RWPE2 (cell line): ENCODE measurements at regions not wholly inside any gene's neighbourhood (a gene's known extent, or its start where the extent isn't known, plus 50 kb on each side); places are given as distances from the start of the nearest gene placed in this dataset.

Experiments
- ATAC-seq: fragments of 200-7000 bp; cut with Tn5 transposase; 3 replicates; pipeline ENCODE4 v1.9.1; 2021; ENCODE audit warnings: low read depth
- DNase-seq: peaks from one replicate; pipeline ENCODE4 v3.0.0-alpha.2; 2020; ENCODE audit warnings: low spot score
- H3K27ac ChIP-seq: fragments of 450-650 bp; 2 replicates; pipeline ENCODE4 v1.5.1; 2017; ENCODE audit warnings: mild to moderate bottlenecking; ENCODE audit not compliant: poor library complexity, severe bottlenecking
- H3K27me3 ChIP-seq: fragments of 250-450 bp; sonication (Bioruptor Pico); 2 replicates; pipeline ENCODE4 v1.5.1; 2021; ENCODE audit warnings: mild to moderate bottlenecking, moderate library complexity; ENCODE audit not compliant: insufficient read depth, poor library complexity, severe bottlenecking
- H3K36me3 ChIP-seq: fragments of 250-450 bp; sonication (Bioruptor Pico); 2 replicates; pipeline ENCODE4 v1.5.1; 2020; ENCODE audit warnings: low read depth, mild to moderate bottlenecking, moderate library complexity
- H3K4me1 ChIP-seq: fragments of 250-450 bp; sonication (Bioruptor Pico); 2 replicates; pipeline ENCODE4 v1.5.1; 2021; ENCODE audit warnings: mild to moderate bottlenecking, moderate library complexity; ENCODE audit not compliant: insufficient read depth, poor library complexity, severe bottlenecking
- H3K4me3 ChIP-seq: fragments of 250-450 bp; sonication (Bioruptor Pico); 2 replicates; pipeline ENCODE4 v1.5.1; 2021; ENCODE audit warnings: mild to moderate bottlenecking, moderate library complexity; ENCODE audit not compliant: severe bottlenecking
- H3K9me3 ChIP-seq: fragments of 250-450 bp; sonication (Bioruptor Pico); 2 replicates; pipeline ENCODE4 v1.5.1; 2021; ENCODE audit warnings: mild to moderate bottlenecking, moderate library complexity; ENCODE audit not compliant: severe bottlenecking
- CTCF ChIP-seq: fragments of 450-650 bp; IDR thresholded peaks from one replicate; pipeline ENCODE4 v1.5.1; 2017; ENCODE audit warnings: mild to moderate bottlenecking, moderate library complexity; ENCODE audit not compliant: poor library complexity, severe bottlenecking

- Histone ChIP-seq H3K9me3 (no peaks in the 10 kb centered on the region), H3K27me3 (no peaks in the 10 kb centered on the region), H3K27ac (no peak overlapping the region), H3K4me3 (no peak overlapping the region), H3K4me1 (no peaks in the 10 kb centered on the region), H3K36me3 (no peaks in the 10 kb centered on the region)
- no peak for TF ChIP-seq CTCF
- DNase-seq (no peak), ATAC-seq (no peak)
Observed at GRCh38 chr4:124183926-124184325, 528.6 kb downstream of the ANKRD50 start.

GRCh38 chr4:124184792-124185191, 527.7 kb downstream of the ANKRD50 start:
- DNase-seq = no peak
- H3K27ac ChIP-seq = no peak overlapping the region
- no peaks in the 10 kb centered on the region for H3K36me3 ChIP-seq
- no peaks in the 10 kb centered on the region for H3K4me1 ChIP-seq
- no peaks in the 10 kb centered on the region for H3K27me3 ChIP-seq
- H3K9me3 ChIP-seq = no peaks in the 10 kb centered on the region
- no peak for TF ChIP-seq CTCF
- H3K4me3 ChIP-seq = no peak overlapping the region
- no peak for ATAC-seq

GRCh38 chr4:124188595-124188994, 523.9 kb downstream of the ANKRD50 start:
- DNase-seq = no peak
- Histone ChIP-seq H3K27ac (no peak overlapping the region), H3K4me1 (no peaks in the 10 kb centered on the region), H3K4me3 (no peak overlapping the region), H3K36me3 (no peaks in the 10 kb centered on the region), H3K27me3 (no peaks in the 10 kb centered on the region), H3K9me3 (no peaks in the 10 kb centered on the region)
- no peak for ATAC-seq
- no peak for TF ChIP-seq CTCF

- TF ChIP-seq CTCF = no peak
- H3K4me1 ChIP-seq = no peaks in the 10 kb centered on the region
- H3K36me3 ChIP-seq = no peaks in the 10 kb centered on the region
- H3K27me3 ChIP-seq = no peaks in the 10 kb centered on the region
- no peak overlapping the region for H3K27ac ChIP-seq
- no peaks in the 10 kb centered on the region for H3K9me3 ChIP-seq
- no peak for DNase-seq
- no peak overlapping the region for H3K4me3 ChIP-seq
- no peak for ATAC-seq
Observed at GRCh38 chr4:124189545-124189944, 523.0 kb downstream of the ANKRD50 start.

GRCh38 chr4:124191329-124191728, 521.2 kb downstream of the ANKRD50 start:
- H3K4me3 ChIP-seq = no peak overlapping the region
- ATAC-seq (no peak), DNase-seq (no peak)
- no peaks in the 10 kb centered on the region for H3K27me3 ChIP-seq
- H3K27ac ChIP-seq = no peak overlapping the region
- no peaks in the 10 kb centered on the region for H3K4me1 ChIP-seq
- no peaks in the 10 kb centered on the region for H3K36me3 ChIP-seq
- no peaks in the 10 kb centered on the region for H3K9me3 ChIP-seq
- no peak for TF ChIP-seq CTCF
